Amniotic epithelial cell (primary cell): ENCODE measurements at regions not wholly inside any gene's neighbourhood (a gene's known extent, or its start where the extent isn't known, plus 50 kb on each side); places are given as distances from the start of the nearest gene placed in this dataset.

Experiments used
- DNase-seq: peaks from one replicate; pipeline ENCODE4 v3.0.0-alpha.2; 2010; ENCODE audit warnings: low read depth

DNA sequence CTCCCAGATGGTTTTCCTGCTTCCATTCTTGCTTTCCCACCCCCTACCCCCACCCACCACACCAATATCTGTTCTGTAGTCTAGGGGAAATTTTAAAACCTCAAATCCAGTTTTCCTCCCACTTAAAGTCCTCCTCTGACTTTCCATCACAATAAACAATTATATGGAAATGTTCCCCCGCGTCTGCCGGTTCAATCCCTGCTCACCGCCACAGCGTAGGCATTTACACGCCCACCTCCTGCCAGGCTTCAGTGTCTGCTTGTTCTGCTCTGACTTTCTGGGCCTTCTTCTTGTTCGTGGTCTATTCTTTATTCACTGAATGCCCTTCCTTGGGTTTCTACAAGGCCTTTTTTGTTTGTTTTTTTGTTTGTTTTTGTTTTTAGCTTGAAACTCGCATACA lies 633.0 kb upstream of the MKI67 start:
- DNase-seq, result no peak

GRCh38 chr10:128763588-128763987 lies 637.4 kb upstream of the MKI67 start:
- DNase-seq, result no peak

DNA sequence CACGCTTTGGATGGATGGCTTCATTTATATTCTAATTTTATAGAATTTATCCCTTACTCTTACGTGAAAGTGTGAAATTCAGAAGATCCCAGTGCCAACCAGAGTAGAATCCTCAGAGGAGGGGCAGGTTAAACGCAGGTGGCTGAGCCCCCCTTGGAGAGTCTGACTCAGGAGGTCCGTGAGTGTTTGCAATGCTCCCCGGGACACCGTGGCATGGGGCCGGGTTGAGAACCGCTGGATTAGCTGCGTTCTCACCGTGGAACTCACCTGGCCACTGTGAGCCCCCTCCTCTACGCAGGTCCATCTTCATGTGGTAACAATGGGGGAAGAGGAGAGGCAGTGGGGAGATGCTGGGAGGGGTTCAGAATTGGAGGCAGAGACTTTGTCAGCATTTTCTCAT lies 638.0 kb upstream of the MKI67 start:
- DNase-seq, result no peak

- no peak for DNase-seq
Measured at GRCh38 chr10:128766915-128767314, 640.7 kb upstream of the MKI67 start.

GRCh38 chr10:128774979-128775378 lies 648.8 kb upstream of the MKI67 start:
- DNase-seq, result no peak

DNA sequence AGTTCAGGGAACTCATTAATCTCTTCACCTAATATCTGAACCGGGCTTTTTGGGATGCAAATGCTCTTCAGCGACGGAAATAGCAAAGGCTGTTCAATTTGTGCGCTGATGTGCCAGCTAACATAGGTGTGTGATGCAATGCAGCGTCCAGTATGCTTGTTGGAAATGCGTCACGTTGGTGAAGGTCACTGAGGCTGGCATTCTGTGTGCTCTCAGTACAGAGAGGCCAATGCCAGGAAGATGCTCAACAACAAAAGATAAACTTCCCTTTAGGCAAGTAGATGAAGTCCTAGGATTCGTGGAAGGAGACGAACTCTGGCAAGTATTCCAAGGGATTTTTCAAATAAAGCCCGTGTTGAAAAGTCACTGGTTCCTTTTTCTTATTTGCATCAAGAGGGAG lies 649.5 kb upstream of the MKI67 start:
- no peak for DNase-seq

GRCh38 chr10:128776673-128777252 lies 650.5 kb upstream of the MKI67 start:
- DNase-seq, result no peak

DNA sequence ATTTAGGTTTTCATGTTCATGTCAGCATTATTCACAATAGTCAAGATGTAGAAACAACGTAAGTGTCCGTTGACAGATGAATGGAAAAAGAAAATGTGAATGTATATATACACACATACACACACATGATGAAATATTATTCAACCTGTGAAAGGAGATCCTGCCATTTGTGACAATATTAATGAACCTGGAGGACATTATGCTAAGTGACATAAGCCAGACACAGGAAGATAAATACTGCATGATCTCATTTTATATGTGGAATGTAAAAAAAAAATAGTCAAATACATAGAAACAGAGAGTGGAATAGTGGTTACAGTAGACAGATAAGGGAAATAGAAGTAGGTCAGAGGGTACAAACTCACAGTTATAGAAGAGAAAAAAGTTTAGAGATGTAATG lies 651.1 kb upstream of the MKI67 start:
- no peak for DNase-seq

DNA sequence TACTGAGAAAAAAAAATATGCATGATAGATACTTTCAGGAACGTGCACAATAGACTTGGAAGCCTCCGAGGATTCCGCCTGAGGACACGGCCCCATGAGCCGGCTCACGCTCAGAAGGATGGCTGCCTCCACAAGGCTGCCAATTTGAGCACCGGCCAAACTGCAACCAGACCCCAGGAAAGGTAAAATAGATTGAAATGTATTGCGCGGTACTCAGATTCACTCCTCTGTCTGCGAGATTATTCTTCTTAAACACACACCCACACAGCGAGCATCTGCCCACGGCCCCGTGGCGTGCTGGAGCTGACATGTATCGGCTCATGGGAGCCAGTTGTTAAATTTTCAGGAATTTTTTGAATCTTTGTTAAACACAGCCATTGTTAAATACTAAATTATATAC lies 653.2 kb upstream of the MKI67 start:
- DNase-seq, result no peak

DNA sequence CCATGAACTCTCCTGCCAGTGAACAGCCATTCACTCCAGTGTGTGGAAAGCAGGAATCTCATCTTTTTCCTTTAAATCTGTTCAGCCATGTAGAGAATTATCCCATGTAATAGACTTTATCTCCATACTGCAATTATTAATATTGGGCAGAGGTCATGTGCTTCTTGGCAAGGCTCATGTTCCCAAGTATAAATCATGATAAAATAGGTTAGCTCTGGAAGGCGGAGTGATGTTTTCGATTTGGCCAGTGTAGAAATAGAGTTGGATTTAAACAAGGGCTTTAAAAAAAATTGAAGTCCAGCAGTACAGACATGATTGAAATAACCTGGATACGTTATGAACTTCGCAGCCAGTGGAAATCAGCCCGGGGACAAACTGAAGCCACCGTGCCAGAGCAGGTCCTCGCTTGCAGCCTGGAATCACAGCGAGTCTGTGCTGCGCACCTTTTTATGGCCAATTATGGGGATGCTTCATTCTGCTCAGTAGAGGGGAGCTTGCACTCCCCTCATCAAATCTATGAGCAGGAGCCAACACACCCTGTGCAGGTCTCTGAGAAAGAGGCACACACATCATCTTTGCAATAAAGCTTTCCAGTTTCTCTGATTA lies 654.0 kb upstream of the MKI67 start:
- DNase-seq, result no peak

- no peak for DNase-seq
Measured at GRCh38 chr10:128781637-128782036, 655.4 kb upstream of the MKI67 start.

DNA sequence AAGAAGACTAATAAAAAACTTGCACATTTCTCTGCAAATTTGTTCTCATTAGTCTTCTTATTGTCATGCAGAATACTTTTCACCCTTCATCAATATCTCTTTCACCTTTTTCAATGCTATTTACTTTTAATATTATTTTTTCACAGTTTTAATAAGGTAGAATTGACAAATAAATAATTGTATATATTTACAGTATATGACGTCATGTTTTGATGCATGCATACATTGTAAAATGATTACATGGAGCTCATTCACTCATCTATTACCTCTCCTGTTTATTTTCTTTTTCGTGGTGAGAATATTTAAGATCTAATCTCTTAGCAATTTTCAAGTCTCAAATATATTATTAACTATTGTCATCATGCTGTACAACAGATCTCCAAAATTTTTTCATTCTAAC lies 658.2 kb upstream of the MKI67 start:
- no peak for DNase-seq

DNA sequence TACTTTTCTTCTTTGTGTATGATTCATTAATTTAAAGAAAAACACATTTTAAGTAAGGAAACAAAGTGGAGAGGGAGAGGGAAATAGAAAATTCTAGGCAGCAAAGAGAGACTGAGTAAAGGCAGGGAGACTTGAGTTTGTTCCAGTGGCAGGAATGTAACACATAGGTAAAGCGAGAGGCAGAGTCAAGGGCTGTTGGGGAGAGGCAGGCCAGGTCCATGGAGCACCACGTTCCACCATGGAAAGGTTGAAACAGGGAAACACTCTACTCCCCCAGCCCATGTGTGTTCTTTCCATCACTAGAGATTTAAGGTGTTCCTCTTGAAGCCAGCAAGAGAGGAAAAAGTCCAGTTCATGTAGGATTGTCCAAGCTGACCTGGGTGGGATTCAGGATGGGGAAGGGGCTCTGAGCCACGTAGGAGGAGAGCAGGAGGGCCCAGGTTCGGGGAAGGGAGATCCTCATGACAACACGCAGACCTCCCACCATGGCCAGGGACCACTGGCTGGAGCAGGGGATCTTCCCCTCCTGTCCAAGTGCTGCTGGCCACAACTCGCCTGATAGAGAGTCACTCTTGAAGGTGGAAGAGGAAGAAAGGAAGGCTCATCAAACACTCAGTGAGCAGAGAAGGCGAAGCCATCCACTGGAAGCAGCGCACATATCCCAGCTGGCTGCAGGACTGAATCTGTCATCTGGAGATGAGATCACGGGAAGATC lies 666.4 kb upstream of the MKI67 start:
- DNase-seq, result no peak

- no peak for DNase-seq
Measured at GRCh38 chr10:128793726-128794655, 667.8 kb upstream of the MKI67 start.

- DNase-seq, result no peak
Measured at GRCh38 chr10:128796396-128796912, 670.2 kb upstream of the MKI67 start.

DNA sequence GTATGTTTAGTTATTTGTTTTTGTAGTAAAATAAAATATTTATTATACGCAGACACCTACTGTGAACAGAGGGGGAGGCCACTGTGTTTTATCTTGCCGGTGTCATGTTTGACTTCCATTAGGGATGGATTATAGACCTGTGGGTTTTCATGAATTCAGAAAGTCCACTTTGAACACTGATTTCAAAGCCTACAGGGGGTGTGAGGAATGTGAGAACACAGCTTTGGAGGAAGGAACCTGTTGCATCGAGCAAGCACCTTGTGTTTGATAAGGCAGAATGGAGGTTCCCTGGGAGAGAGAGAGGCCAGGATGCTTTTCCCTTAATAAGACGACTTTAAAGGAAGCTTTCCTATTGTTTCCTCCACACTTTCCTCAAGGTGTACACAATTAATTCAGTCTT lies 665.0 kb upstream of the MGMT start:
- DNase-seq, result no peak

DNA sequence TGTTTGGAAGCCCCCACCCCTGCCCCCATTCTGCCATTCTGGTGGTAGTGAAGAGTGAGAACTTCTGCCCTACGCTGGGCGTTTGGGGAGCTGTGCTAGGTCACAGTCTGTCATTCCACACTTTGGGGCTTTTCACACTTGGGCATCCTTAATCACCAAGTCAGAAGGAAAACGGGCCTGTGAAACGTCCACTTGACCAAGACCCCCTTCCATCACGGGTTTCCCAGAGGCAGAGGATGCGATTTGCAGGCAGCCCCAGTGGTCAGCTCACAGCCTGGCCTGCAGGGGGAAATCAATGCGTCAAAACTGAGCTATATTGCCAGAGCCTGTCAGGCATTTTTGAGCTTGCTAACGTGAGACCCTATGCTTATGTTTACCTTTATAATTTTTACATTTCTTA lies 663.3 kb upstream of the MGMT start:
- DNase-seq, result no peak

DNA sequence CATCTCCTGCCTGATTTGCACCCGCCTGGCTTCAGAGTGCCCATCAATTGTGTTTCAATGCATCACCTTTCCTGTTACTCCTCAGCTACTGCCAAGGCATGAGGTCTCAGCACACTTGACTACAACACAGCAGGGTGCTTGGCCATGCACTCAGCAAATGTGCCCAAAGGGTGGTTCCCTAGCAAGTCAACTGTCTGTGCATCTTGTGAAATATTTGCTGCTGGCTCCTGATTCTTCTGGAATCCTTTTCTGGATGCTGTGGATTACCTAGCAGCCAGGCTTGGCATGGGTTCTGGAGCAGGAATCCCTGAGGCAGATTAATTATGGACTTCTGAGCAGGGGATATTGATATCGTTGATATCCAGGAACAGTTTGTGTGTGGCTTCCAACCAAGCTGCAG lies 662.6 kb upstream of the MGMT start:
- no peak for DNase-seq

- no peak for DNase-seq
Measured at GRCh38 chr10:128808921-128809440, 658.1 kb upstream of the MGMT start.

GRCh38 chr10:128811511-128811910 lies 655.5 kb upstream of the MGMT start:
- no peak for DNase-seq

DNA sequence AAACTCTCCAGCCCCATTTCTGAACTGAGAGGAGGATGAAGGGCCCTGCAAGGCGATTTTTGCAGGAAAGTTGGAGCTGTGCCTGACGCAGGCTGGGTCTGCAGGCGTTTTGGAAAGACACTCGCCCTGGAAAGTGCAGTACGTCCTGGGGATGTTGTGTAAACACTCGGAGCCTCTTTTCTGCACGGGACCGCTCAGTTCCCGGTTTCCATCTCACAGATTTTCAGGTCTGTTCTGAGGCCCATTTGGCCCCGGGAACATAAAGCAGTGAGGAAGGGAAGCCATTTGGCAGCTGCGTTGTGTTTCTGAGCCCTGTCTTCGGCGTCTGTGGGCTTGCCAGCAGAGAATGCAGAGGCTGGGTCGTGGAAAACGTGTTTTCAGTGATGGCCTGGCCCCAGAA lies 655.0 kb upstream of the MGMT start:
- no peak for DNase-seq

DNA sequence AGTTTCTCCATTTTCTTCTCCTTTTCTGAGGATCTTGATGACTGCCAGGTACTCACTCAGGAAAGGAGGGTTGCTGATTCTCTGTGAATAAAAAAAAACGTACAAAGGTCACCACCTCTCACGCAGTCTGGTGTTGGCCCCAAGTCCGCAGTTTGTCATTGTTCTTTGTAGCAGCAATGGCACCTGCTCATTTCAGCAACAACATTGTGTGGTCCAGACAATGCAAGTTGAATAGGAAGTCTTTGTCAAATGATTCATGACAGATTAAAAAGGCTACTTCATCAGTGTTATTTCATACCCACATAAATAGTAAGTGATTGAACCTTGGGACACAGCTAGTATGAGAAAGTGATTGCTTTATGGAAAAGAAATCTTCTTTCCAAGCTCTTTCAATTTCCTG lies 653.5 kb upstream of the MGMT start:
- no peak for DNase-seq
